ENCODE measurements at regions not wholly inside any gene's neighbourhood (a gene's known extent, or its start where the extent isn't known, plus 50 kb on each side); places are given as distances from the start of the nearest gene placed in this dataset.
"Not testable (repeated sequence)": the region's sequence is repeated elsewhere in the genome, so short reads cannot be mapped to it uniquely, and the experiment has no call there.

GRCh38 chr2:31813016-31813415 lies 197.8 kb downstream of the MEMO1 start:
- no peak for FAIRE-seq

GRCh38 chr2:31812051-31812798 lies 198.6 kb downstream of the MEMO1 start:
- FAIRE-seq: no peak

- FAIRE-seq: no peak
These were observed 199.3 kb downstream of the MEMO1 start for GRCh38 chr2:31811482-31811881.

- no peak for FAIRE-seq
These were observed 200.4 kb downstream of the MEMO1 start for GRCh38 chr2:31810200-31810917.

- FAIRE-seq: no peak
These were observed 205.1 kb downstream of the MEMO1 start for GRCh38 chr2:31805688-31806087.

- FAIRE-seq: not testable (repeated sequence)
These were observed 207.2 kb downstream of the MEMO1 start for GRCh38 chr2:31803481-31804153.

- FAIRE-seq: no peak
These were observed 208.1 kb downstream of the MEMO1 start for GRCh38 chr2:31802711-31803110.

GRCh38 chr2:31799282-31799681 lies 211.5 kb downstream of the MEMO1 start:
- FAIRE-seq: not testable (repeated sequence)

GRCh38 chr2:31788273-31788672 lies 207.5 kb upstream of the SRD5A2 start:
- FAIRE-seq: no peak

- no peak for FAIRE-seq
These were observed 205.1 kb upstream of the SRD5A2 start for GRCh38 chr2:31785876-31786275.

- FAIRE-seq: no peak
These were observed 204.1 kb upstream of the SRD5A2 start for GRCh38 chr2:31784868-31785267.

GRCh38 chr2:31783446-31784091 lies 202.8 kb upstream of the SRD5A2 start:
- not testable (repeated sequence) for FAIRE-seq

GRCh38 chr2:31778153-31778552 lies 197.4 kb upstream of the SRD5A2 start:
- FAIRE-seq: no peak

- FAIRE-seq: no peak
These were observed 190.0 kb upstream of the SRD5A2 start for GRCh38 chr2:31770741-31771140.

- FAIRE-seq: no peak
These were observed 184.6 kb upstream of the SRD5A2 start for GRCh38 chr2:31765078-31765945.

GRCh38 chr2:31764169-31764568 lies 183.4 kb upstream of the SRD5A2 start:
- no peak for FAIRE-seq

GRCh38 chr2:31762085-31762484 lies 181.3 kb upstream of the SRD5A2 start:
- no peak for FAIRE-seq

GRCh38 chr2:31757351-31757750 lies 176.6 kb upstream of the SRD5A2 start:
- FAIRE-seq: not testable (repeated sequence)

- FAIRE-seq: not testable (repeated sequence)
These were observed 168.0 kb upstream of the SRD5A2 start for GRCh38 chr2:31748746-31749145.

GRCh38 chr2:31748041-31748440 lies 167.3 kb upstream of the SRD5A2 start:
- FAIRE-seq: no peak

GRCh38 chr2:31739161-31739560 lies 158.4 kb upstream of the SRD5A2 start:
- FAIRE-seq: no peak

Measured in TTC549 (cell line).